HepG2 (cell line): ENCODE measurements at regions not wholly inside any gene's neighbourhood (a gene's known extent, or its start where the extent isn't known, plus 50 kb on each side); places are given as distances from the start of the nearest gene placed in this dataset.

ENCODE experiments used
- ATAC-seq: fragments of 200-7000 bp; cut with Tn5 transposase; 3 replicates; pipeline ENCODE4 v1.9.1; 2020; ENCODE audit warnings: mild to moderate bottlenecking, moderate library complexity
- BruUV-seq: library from RNA; stranded (reverse); fragments of 400-500 nt; replicated peaks from 2 replicates; lab custom pipeline; 2021; lab: Mats Ljungman, UMichigan
- CTCF ChIA-PET: fragments of 300-600 bp; formaldehyde crosslinking; extraction: SDS; loops from one replicate; lab custom pipeline; 2021; ENCODE audit warnings: low total read pairs, inconsistent platforms, low intra/inter-chr PET ratio; lab: Yijun Ruan, JAX
- POLR2A ChIA-PET: fragments of 350-600 bp; sonication (Branson Sonifier 250); formaldehyde crosslinking; loops from one replicate; lab custom pipeline; 2020; ENCODE audit warnings: antibody characterized with exemption, inconsistent platforms; lab: Yijun Ruan, JAX
- DNase-seq: peaks from one replicate; pipeline ENCODE4 v3.0.0-alpha.2; 2015; ENCODE audit warnings: low spot score
- FAIRE-seq: peaks from 3 replicates; lab custom pipeline; 2011; peaks lifted over from hg19 to GRCh38; lab: Jason Lieb, UNC
- H2AFZ ChIP-seq: one replicate; pipeline ENCODE4 v1.6.1; 2011; ENCODE audit warnings: low read length, inconsistent platforms
- H3K27ac ChIP-seq: fragments of 300-600 bp; 3 replicates; pipeline ENCODE4 v1.8.0; 2011; ENCODE audit warnings: mixed run types, mild to moderate bottlenecking, mixed read lengths, low read length, inconsistent platforms; ENCODE audit not compliant: insufficient read depth; ENCODE audit errors: extremely low read length
- H3K27me3 ChIP-seq, 2 experiments: fragments of 200-600 bp in 1 of 2; 2 replicates in 1 of 2; 3 replicates in 1 of 2; pipeline versions ENCODE4 v1.6.0 to v1.8.0; 2011; ENCODE audit warnings: low read length in 2 of 2, mild to moderate bottlenecking in 2 of 2, moderate library complexity in 2 of 2, inconsistent platforms in 1 of 2; ENCODE audit not compliant: insufficient read depth in 2 of 2, control insufficient read depth in 1 of 2
- H3K36me3 ChIP-seq, 2 experiments: fragments of 200-600 bp in 1 of 2; replicated peaks in 1 of 2; 2 replicates in 1 of 2; 3 replicates in 1 of 2; pipeline versions ENCODE4 v1.5.1 to v1.8.0; 2011; ENCODE audit warnings: low read length in 2 of 2, inconsistent platforms in 1 of 2; ENCODE audit not compliant: insufficient read depth in 2 of 2, control insufficient read depth in 1 of 2
- H3K4me1 ChIP-seq: 2 replicates; pipeline ENCODE4 v1.5.1; 2012; ENCODE audit warnings: low read length, inconsistent platforms; ENCODE audit not compliant: insufficient read depth
- H3K4me2 ChIP-seq: 2 replicates; pipeline ENCODE4 v1.6.0; 2011; ENCODE audit warnings: low read depth, low read length, inconsistent platforms
- H3K4me3 ChIP-seq, 3 experiments: fragments of 200-600 bp in 1 of 3; sonication (generic), shearing (Covaris generic) in 1 of 3; replicated peaks in 1 of 3; 2 replicates each; pipeline ENCODE4 v1.5.1; 2011 to 2016; ENCODE audit warnings: low read length in 3 of 3, inconsistent platforms in 2 of 3, low read depth in 2 of 3, mild to moderate bottlenecking in 2 of 3, control low read depth in 1 of 3, mixed read lengths in 1 of 3; ENCODE audit not compliant: insufficient read depth in 1 of 3
- H3K79me2 ChIP-seq: one replicate; pipeline ENCODE4 v1.6.1; 2011; ENCODE audit warnings: low read length, inconsistent platforms; ENCODE audit not compliant: insufficient read depth
- H3K9ac ChIP-seq: 2 replicates; pipeline ENCODE4 v1.6.0; 2011; ENCODE audit warnings: mild to moderate bottlenecking, low read depth, low read length, inconsistent platforms; ENCODE audit not compliant: insufficient read depth
- H3K9me3 ChIP-seq: 2 replicates; pipeline ENCODE4 v1.5.1; 2012; ENCODE audit warnings: mild to moderate bottlenecking, low read length
- H4K20me1 ChIP-seq: 2 replicates; pipeline ENCODE4 v1.6.0; 2011; ENCODE audit warnings: inconsistent platforms, mild to moderate bottlenecking, low read length, moderate library complexity; ENCODE audit not compliant: insufficient read depth
- ASH2L ChIP-seq: fragments of 300-600, 200-600 bp; sonication (generic); IDR thresholded peaks from 2 replicates; pipeline ENCODE4 v1.7.0; 2017; ENCODE audit warnings: low read depth, mild to moderate bottlenecking, moderate library complexity, mixed read lengths, low read length; ENCODE audit not compliant: insufficient read length
- ETV5 ChIP-seq: IDR thresholded peaks from 2 replicates; pipeline ENCODE4 v1.6.1; 2018; ENCODE audit warnings: missing biosample characterization, missing genetic modification reagents, inconsistent platforms, borderline replicate concordance
- FOXM1 ChIP-seq: sonication (generic); formaldehyde crosslinking; IDR thresholded peaks from 2 replicates; pipeline ENCODE4 v1.5.0; 2020; ENCODE audit warnings: missing genetic modification reagents
- FOXO1 ChIP-seq: sonication (generic); formaldehyde crosslinking; IDR thresholded peaks from 2 replicates; pipeline ENCODE4 v1.4.0; 2020; ENCODE audit warnings: missing genetic modification reagents
- NRL ChIP-seq: sonication (generic); formaldehyde crosslinking; IDR thresholded peaks from 2 replicates; pipeline ENCODE4 v1.5.0; 2020; ENCODE audit warnings: missing genetic modification reagents, mild to moderate bottlenecking, moderate library complexity, borderline replicate concordance
- POLR2AphosphoS5 ChIP-seq: IDR thresholded peaks from 2 replicates; pipeline ENCODE4 v1.6.1; 2012; ENCODE audit warnings: low read depth, low read length
- TRAFD1 ChIP-seq: sonication (generic); formaldehyde crosslinking; IDR thresholded peaks from 2 replicates; pipeline ENCODE4 v1.5.1; 2020; ENCODE audit warnings: missing genetic modification reagents, mild to moderate bottlenecking, borderline replicate concordance
- TRIM22 ChIP-seq: fragments of 450-650 bp; IDR thresholded peaks from 2 replicates; pipeline ENCODE4 v1.6.1; 2017
- YY1 ChIP-seq: IDR thresholded peaks from 2 replicates; pipeline ENCODE4 v1.6.1; 2011; ENCODE audit warnings: low read length, low read depth, moderate library complexity, mild to moderate bottlenecking; ENCODE audit not compliant: insufficient read depth, insufficient replicate concordance
- ZFP62 ChIP-seq: sonication (generic); formaldehyde crosslinking; IDR thresholded peaks from 2 replicates; pipeline ENCODE4 v1.4.0; 2020; ENCODE audit warnings: missing genetic modification reagents
- ZNF256 ChIP-seq: sonication (generic); formaldehyde crosslinking; conservative IDR thresholded peaks from 2 replicates; pipeline ENCODE4 v1.4.0; 2020; ENCODE audit warnings: missing genetic modification reagents
- ZNF670 ChIP-seq: sonication (generic); formaldehyde crosslinking; IDR thresholded peaks from 2 replicates; pipeline ENCODE4 v1.8.0; 2022; ENCODE audit warnings: mild to moderate bottlenecking, missing genetic modification reagents, borderline replicate concordance
- ZNF7 ChIP-seq: IDR thresholded peaks from 2 replicates; pipeline ENCODE4 v1.6.1; 2016; ENCODE audit warnings: missing biosample characterization, missing genetic modification reagents
- ZSCAN9 ChIP-seq: IDR thresholded peaks from 2 replicates; pipeline ENCODE4 v1.6.1; 2016; ENCODE audit warnings: borderline replicate concordance
- WGBS: methylation state at CpG from one replicate; pipeline ENCODE4 v1.1.6; 2017; ENCODE audit warnings: low lambda C conversion rate; 5-methylcytosine and 5-hydroxymethylcytosine counted together
- in situ Hi-C: cut with HindIII; loops from 2 replicates; pipeline ENCODE4 v1.10.0; 2017; ENCODE audit warnings: low pct_unique_long_range_greater_than_20kb; ENCODE audit not compliant: extremely low pct_ligation_motif_present
- intact Hi-C: fragments of 100-400 bp; cut with micrococcal nuclease; formaldehyde crosslinking; loops from one replicate; pipeline ENCODE4 v1.10.0; 2022; ENCODE audit not compliant: unreplicated experiment

DNA sequence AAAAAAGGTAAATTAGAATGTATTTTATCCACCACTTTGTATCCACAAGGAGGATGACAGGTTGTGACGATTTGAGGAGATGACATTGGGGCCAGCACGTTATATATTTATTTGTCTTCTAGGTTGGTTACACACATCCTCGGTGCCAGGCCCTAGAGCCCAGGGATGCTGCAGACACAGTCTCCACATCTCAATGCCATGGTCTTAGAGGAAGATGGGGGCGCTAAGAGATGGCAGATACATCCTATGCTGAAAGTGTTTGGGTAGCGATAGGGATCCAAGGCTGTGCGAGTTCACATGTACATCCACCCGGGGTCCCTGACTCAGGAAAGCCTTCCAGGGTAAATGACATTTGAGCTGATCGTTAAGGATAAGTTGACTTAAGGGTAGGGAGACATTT lies 193.1 kb upstream of the GSC start:
- WGBS = 1% methylated on average over 8 of the region's 8 CpGs

More for the DNA sequence above, 193.1 kb upstream of the GSC start:
- FAIRE-seq (no peak), DNase-seq (no peak), ATAC-seq (no peak)
- no peak overlapping the region for H3K4me3 ChIP-seq
- no peak overlapping the region for H3K9ac ChIP-seq
- peaks cover 1 to 28% of the 10 kb centered on the region in 2 experiments; a peak in 2 of 5 replicates for H3K27me3 ChIP-seq
- TF ChIP-seq ZNF670 (no peak), ZSCAN9 (CRISPR knock-in tag) (no peak), TRIM22 (no peak), ZNF7 (CRISPR knock-in tag) (no peak), POLR2AphosphoS5 (no peak), NRL (CRISPR knock-in tag) (no peak), FOXO1 (CRISPR knock-in tag) (no peak), ZFP62 (CRISPR knock-in tag) (no peak), ASH2L (no peak), YY1 (no peak), FOXM1 (CRISPR knock-in tag) (no peak), TRAFD1 (CRISPR knock-in tag) (no peak), ETV5 (no peak), ZNF256 (CRISPR knock-in tag) (no peak)
- H2AFZ ChIP-seq = no peak overlapping the region
- no peaks in the 10 kb centered on the region for H4K20me1 ChIP-seq
- H3K36me3 ChIP-seq = no peaks in the 10 kb centered on the region
- in situ Hi-C loops = no loop called here
- H3K9me3 ChIP-seq = no peaks in the 10 kb centered on the region
- H3K4me2 ChIP-seq = no peak overlapping the region
- intact Hi-C loops = no loop called here
- ChIA-PET CTCF (no interaction called here), POLR2A (no interaction called here)
- H3K4me1 ChIP-seq = no peaks in the 10 kb centered on the region
- H3K27ac ChIP-seq = no peak overlapping the region
- BruUV-seq = no TSS peak
- H3K79me2 ChIP-seq = no peaks in the 10 kb centered on the region
